ENCODE measurements at regions not wholly inside any gene's neighbourhood (a gene's known extent, or its start where the extent isn't known, plus 50 kb on each side); places are given as distances from the start of the nearest gene placed in this dataset.

GRCh38 chr3:70539908-70540307 lies 227.5 kb upstream of the MDFIC2 start:
- TF ChIP-seq CTCF (IDR thresholded peaks at IDR 0.05) (no peak), POLR2A (IDR thresholded peaks at IDR 0.05) (no peak)

Data from Peyer's patch (tissue), 4 donors.